Activated naive CD8-positive, alpha-beta T cell treated with anti-CD3 and anti-CD28 coated beads, Interleukin-2, amount 50 U/mL, for 24 hours (primary cell): ENCODE measurements at regions not wholly inside any gene's neighbourhood (a gene's known extent, or its start where the extent isn't known, plus 50 kb on each side); places are given as distances from the start of the nearest gene placed in this dataset.
A peak's percentile ranks its signal among the peaks of the same experiment; 100 is the strongest.

Source experiments
- ATAC-seq: fragments of 150-1000 bp; cut with Tn5 transposase; one replicate; pipeline ENCODE4 v1.10.0; 2021
- DNase-seq: peaks from one replicate; pipeline ENCODE4 v3.0.0; 2021
- H3K27ac Mint-ChIP-seq: one replicate; pipeline ENCODE4 v1.8.0; 2021; ENCODE audit warnings: mild to moderate bottlenecking, mixed read lengths
- H3K27me3 Mint-ChIP-seq: one replicate; pipeline ENCODE4 v1.8.0; 2021; ENCODE audit warnings: mixed read lengths
- H3K36me3 Mint-ChIP-seq: one replicate; pipeline ENCODE4 v1.8.0; 2021; ENCODE audit warnings: low read depth, mixed read lengths
- H3K4me1 Mint-ChIP-seq: one replicate; pipeline ENCODE4 v1.8.0; 2021; ENCODE audit warnings: mixed read lengths
- H3K4me3 Mint-ChIP-seq: one replicate; pipeline ENCODE4 v1.8.0; 2021; ENCODE audit warnings: mild to moderate bottlenecking, moderate library complexity, mixed read lengths
- H3K9me3 Mint-ChIP-seq: one replicate; pipeline ENCODE4 v1.8.0; 2021; ENCODE audit warnings: mixed read lengths

DNA sequence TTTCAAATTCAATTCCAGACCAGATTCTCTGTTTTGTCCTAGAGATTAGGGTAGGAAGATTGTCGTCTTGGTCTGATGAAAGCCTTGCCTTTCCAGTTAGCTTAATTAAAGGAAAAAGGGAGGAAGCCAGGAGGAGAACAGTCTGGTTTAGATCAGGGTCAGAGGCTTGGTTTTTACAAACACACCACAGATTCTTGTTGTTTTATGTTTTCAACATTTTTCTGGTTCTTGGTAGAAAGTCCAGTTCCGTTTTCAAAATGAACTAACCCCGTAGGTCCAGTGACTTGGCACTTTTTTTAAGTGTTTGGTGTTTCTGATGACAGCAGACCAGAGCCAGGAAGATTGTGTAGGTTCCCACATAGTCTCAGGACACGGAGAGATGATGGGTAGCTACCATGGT lies 167.1 kb upstream of the INHBA start:
- peak; percentile 30 for ATAC-seq
- peaks cover 8% of the 10 kb centered on the region for H3K9me3 Mint-ChIP-seq
- H3K4me3 Mint-ChIP-seq: peak overlapping the region; percentile 42
- H3K27ac Mint-ChIP-seq: peak overlapping the region; percentile 62
- peaks cover 42% of the 10 kb centered on the region for H3K27me3 Mint-ChIP-seq
- peaks cover 4% of the 10 kb centered on the region for H3K36me3 Mint-ChIP-seq
- DNase-seq: no peak
- peaks cover 56% of the 10 kb centered on the region for H3K4me1 Mint-ChIP-seq

DNA sequence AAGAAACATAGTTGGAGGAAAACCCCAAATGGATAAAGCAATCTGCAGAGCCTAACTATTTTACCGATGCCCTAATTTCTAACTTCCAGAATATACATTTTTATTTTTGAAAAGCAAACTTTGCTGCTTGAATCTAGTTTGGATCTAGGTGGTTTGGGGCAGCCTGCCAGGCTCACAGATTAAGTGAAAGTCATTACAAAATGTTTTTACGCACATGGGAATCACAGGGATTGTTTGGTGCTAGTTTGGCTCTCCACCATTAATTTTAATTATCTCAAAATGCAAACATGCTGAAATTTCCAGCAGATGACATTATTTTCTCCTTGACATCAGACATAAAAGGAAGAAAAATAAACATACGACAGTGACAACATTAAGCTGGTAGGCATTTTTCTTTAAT lies 166.7 kb upstream of the INHBA start:
- Mint-ChIP-seq H3K9me3 (peaks cover 8% of the 10 kb centered on the region), H3K4me3 (no peak overlapping the region), H3K27ac (peak overlapping the region; percentile 37), H3K27me3 (peaks cover 38% of the 10 kb centered on the region), H3K4me1 (peaks cover 52% of the 10 kb centered on the region), H3K36me3 (peaks cover 4% of the 10 kb centered on the region)
- ATAC-seq (no peak), DNase-seq (no peak)

DNA sequence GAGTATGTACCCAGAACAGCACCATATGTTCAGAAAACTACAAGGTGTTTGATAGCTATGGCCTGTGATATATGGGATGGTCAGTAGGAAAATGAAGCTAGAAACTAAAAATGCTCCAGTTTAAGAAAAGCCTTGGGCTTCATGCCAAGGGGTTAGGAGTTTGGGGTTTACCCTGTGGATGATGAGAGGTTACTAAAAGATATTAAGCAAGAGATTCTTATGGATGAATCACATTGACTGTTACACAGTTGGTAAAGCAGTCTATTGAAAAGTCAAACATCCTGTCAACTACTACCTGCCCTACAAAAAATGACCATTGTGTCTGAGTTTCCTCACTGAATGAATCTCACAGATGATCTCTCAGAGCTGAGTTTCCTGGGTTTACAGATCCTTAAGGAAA lies 166.2 kb upstream of the INHBA start:
- peaks cover 47% of the 10 kb centered on the region for H3K4me1 Mint-ChIP-seq
- ATAC-seq (no peak), DNase-seq (no peak)
- H3K36me3 Mint-ChIP-seq: peaks cover 4% of the 10 kb centered on the region
- peaks cover 10% of the 10 kb centered on the region for H3K9me3 Mint-ChIP-seq
- no peak overlapping the region for H3K4me3 Mint-ChIP-seq
- H3K27ac Mint-ChIP-seq: peak overlapping the region; percentile 37
- H3K27me3 Mint-ChIP-seq: peaks cover 38% of the 10 kb centered on the region

DNA sequence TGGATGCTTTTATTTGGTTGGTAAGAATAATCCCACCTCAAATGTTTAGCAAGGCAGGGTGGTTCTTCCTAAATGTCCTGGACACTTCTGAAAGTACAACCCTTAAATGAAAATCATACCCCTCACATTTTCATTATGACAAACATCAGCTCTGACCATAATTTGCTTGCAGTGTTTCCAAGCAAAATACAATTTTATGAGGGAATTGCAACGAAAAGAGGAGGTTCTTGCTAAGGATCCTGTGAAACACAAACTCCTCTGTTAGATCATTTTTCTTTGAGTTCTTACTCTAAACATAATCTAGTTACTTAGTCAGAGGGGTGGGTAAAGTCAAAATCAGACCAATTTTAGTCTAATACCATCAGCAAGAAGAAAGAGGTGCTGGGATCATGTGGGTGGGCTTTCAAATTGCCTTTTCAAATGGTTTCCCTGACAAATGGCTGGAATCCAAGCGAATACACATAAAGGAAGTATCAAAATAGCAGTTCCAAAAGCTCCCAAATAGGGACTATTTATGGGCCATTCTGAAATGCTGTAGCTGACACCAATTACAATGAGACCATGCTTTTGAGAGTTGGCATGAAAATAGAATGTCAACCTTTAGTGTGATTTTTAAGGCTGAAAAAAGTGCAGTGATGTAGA lies 164.9 kb upstream of the INHBA start:
- Mint-ChIP-seq H3K4me3 (no peak overlapping the region), H3K36me3 (peaks cover 4% of the 10 kb centered on the region), H3K9me3 (peaks cover 20% of the 10 kb centered on the region), H3K27ac (no peak overlapping the region), H3K27me3 (peaks cover 30% of the 10 kb centered on the region), H3K4me1 (peaks cover 37% of the 10 kb centered on the region)
- no peak for DNase-seq
- no peak for ATAC-seq

DNA sequence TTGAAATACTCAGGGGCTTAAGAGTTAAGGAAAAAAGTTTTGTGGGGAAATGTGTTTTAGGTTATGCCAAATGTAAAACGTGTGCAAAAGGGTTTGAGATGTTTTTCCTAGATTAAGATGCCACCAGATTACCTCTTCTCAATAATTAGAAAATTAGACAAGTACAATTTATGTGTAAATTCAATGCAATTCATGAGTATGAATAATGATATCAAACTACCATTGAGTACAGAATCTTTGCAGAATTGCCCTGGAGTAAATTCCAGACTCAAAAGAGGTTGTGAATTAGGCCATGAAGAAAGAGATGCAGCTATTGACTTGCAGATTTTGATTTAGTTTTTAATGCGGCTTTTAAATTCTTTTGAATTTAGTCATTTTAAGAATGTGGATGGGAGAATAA lies 159.4 kb upstream of the INHBA start:
- DNase-seq (no peak), ATAC-seq (no peak)
- H3K9me3 Mint-ChIP-seq: peaks cover 20% of the 10 kb centered on the region
- H3K36me3 Mint-ChIP-seq: peaks cover 4% of the 10 kb centered on the region
- no peak overlapping the region for H3K27ac Mint-ChIP-seq
- H3K4me1 Mint-ChIP-seq: no peaks in the 10 kb centered on the region
- peaks cover 26% of the 10 kb centered on the region for H3K27me3 Mint-ChIP-seq
- H3K4me3 Mint-ChIP-seq: no peak overlapping the region

DNA sequence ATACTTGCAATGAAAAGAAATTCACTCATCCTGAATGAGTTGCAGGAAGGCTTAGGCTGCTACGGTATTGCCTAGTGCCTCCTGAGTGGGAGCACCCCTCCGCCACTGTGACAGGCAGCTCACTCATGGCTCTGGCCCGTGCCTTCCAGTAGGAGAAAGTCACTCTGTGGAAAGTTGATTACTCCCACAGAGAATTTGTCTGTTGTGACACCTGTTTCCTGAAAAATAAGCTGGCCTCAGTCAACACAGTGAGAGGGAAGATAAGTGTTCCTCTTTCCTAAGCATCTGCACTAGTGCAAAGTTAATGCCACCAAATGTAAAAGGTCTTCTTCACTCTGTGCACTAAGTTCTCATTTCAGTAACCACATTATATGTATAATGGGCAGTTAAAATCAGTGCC lies 158.8 kb upstream of the INHBA start:
- Mint-ChIP-seq H3K4me1 (no peaks in the 10 kb centered on the region), H3K27me3 (peaks cover 29% of the 10 kb centered on the region), H3K4me3 (no peak overlapping the region), H3K36me3 (peaks cover 4% of the 10 kb centered on the region), H3K9me3 (peaks cover 20% of the 10 kb centered on the region), H3K27ac (no peak overlapping the region)
- DNase-seq (no peak), ATAC-seq (no peak)

DNA sequence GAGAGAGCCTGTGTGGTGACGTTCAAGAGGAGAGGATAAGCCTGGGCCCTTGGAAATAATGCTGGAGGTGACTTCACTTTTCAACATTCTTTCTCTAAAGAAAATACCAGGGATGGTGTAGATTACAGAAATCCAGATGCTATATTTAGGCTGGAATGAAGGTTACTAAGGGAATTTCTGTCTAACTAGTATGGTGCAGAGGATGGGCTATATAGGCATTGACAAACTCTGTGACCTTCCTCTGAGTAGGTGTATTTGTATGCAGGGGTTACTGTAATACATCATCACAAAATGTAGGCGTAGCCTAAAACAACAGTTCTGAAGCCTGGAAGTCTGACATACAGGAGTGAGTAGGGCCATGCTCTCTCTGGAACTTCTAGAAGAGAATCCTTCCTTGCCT lies 155.3 kb upstream of the INHBA start:
- ATAC-seq (no peak), DNase-seq (no peak)
- no peak overlapping the region for H3K4me3 Mint-ChIP-seq

DNA sequence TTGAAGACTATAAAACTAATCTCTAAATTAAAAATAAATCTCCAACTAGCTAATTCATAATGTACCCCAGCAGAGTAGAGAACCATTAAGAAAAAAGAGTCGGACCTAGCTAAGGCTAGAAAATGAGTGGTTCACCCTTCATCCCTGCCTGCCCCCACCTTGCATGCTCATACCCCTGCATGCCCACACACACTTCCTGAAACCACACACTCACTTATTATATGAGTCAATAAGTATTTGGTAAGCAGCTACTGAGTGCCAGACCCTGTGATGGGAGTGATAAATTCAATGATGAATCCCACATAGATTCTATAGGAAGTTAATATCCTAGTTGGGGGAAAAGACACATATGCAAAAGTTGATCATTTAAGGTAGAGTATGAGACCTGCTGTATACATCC lies 152.9 kb upstream of the INHBA start:
- no peak overlapping the region for H3K4me3 Mint-ChIP-seq
- H3K4me1 Mint-ChIP-seq: peaks cover 7% of the 10 kb centered on the region
- ATAC-seq: no peak
- H3K27ac Mint-ChIP-seq: no peak overlapping the region
- peaks cover 26% of the 10 kb centered on the region for H3K27me3 Mint-ChIP-seq
- peaks cover 6% of the 10 kb centered on the region for H3K9me3 Mint-ChIP-seq
- no peak for DNase-seq
- no peaks in the 10 kb centered on the region for H3K36me3 Mint-ChIP-seq

More for the DNA sequence above, 155.3 kb upstream of the INHBA start:
- H3K36me3 Mint-ChIP-seq: no peaks in the 10 kb centered on the region
- H3K4me1 Mint-ChIP-seq: peaks cover 7% of the 10 kb centered on the region
- peaks cover 25% of the 10 kb centered on the region for H3K27me3 Mint-ChIP-seq
- H3K27ac Mint-ChIP-seq: no peak overlapping the region
- peaks cover under 1% of the 10 kb centered on the region for H3K9me3 Mint-ChIP-seq

DNA sequence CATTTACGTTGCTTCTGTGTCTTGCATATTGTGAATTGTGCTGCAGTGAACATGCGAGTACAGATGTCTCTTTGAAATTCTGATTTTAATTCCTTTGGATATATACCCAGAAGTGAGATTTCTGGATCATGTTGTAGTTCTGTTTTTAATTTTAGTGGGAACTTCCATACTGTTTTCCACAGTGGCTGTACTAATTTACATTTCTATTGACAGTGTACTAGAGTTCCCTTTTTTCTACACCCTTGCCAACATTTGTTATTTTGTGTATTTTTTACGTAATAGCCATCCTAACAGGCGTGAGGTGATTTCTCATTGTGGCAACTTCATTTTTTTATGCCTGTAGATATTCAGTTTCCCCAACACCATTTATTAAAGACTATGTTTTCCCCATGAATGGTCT lies 144.7 kb upstream of the INHBA start:
- ATAC-seq: no peak
- Mint-ChIP-seq H3K27ac (no peak overlapping the region), H3K27me3 (peaks cover 5% of the 10 kb centered on the region), H3K9me3 (peaks cover 38% of the 10 kb centered on the region), H3K4me1 (peaks cover 10% of the 10 kb centered on the region), H3K36me3 (peaks cover 5% of the 10 kb centered on the region), H3K4me3 (no peak overlapping the region)
- no peak for DNase-seq

DNA sequence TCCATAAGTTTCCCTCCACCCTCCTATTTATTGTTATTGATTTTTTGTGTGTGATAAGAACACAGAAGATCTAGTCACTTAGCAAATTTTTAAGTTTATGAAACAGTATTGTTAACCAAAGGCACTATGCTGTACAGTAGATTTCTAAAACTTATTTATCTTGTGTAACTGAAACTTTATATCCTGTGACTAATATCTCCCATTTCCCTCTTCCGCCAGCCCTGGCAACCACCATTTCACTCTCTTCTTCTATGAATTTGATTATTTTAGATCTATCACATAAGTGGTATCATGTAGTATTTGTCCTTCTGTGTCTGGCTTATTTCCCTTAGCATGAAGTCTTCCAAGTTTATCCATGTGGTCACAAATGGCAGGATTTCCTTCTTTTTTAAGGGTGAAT lies 144.3 kb upstream of the INHBA start:
- H3K9me3 Mint-ChIP-seq: peaks cover 42% of the 10 kb centered on the region
- ATAC-seq (no peak), DNase-seq (no peak)
- H3K27me3 Mint-ChIP-seq: peaks cover 5% of the 10 kb centered on the region
- H3K27ac Mint-ChIP-seq: no peak overlapping the region
- H3K36me3 Mint-ChIP-seq: peaks cover 5% of the 10 kb centered on the region
- peaks cover 10% of the 10 kb centered on the region for H3K4me1 Mint-ChIP-seq
- no peak overlapping the region for H3K4me3 Mint-ChIP-seq

DNA sequence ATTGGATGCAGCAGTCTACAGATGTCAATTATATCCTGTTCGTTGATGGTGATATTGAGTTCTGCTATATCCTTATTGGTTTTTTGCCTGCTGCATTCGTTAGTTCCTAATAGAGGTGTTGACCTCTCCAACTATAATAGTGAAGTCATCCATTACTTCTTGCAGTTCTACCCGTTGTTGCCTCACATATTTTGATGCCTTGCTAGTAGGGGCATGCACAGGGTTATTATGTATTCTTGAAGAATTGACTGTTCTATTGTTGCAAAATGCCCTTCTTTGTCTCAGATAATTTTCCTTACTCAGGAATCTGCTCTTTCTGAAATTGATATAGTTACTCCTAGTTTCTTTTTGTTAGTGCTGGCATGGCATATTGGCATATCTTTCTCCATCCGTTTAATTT lies 140.1 kb upstream of the INHBA start:
- Mint-ChIP-seq H3K4me3 (no peak overlapping the region), H3K27ac (no peak overlapping the region), H3K4me1 (peaks cover 9% of the 10 kb centered on the region), H3K36me3 (no peaks in the 10 kb centered on the region), H3K9me3 (peaks cover 39% of the 10 kb centered on the region), H3K27me3 (peaks cover 5% of the 10 kb centered on the region)
- ATAC-seq: no peak
- DNase-seq: no peak

DNA sequence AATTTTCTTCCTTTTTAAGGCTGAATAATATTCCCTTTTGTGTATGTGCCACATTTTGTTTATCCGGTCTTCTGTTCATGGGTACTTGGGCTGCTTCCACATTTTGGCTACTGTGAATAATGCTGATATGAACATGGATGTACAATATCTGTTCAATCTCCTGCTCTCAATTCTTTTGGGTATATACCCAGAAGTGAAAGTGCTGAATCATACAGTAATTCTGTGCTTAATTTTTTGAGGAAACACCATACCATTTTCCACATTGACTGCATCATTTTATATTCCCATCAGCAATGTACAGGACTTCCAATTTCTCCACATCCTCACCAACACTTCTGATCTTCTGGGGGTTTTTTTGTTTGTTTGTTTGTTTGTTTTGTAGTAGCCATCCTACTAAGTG lies 135.0 kb upstream of the INHBA start:
- ATAC-seq: no peak
- no peak overlapping the region for H3K27ac Mint-ChIP-seq

DNA sequence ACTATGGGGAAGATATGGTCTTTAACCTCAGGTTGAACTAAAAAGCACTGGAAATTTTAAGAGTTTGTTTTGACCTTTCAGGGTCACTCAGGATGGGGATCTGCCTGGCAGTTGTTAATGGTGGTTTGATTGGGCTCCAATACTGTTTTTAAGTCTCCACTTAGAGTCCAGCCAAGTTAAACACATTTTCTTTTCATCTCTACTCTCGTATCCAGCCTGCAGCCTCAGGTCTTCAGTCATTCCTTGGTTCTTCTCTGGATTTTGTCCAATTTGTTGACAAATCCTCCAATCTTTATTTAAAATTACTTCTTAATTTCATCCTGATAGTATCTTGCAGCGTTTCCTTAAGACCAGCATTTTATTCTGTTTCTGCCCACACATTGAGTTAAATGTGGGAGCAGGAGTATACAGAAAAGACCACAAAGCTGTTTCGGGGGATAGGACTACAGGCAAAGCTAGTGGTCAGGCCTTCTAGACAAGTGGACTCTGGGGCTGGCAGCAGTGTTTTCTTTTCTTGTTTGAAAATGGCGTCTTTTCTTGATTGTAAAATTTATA lies 133.2 kb upstream of the INHBA start:
- ATAC-seq (no peak), DNase-seq (no peak)
- peaks cover 13% of the 10 kb centered on the region for H3K4me1 Mint-ChIP-seq
- no peak overlapping the region for H3K4me3 Mint-ChIP-seq
- H3K27ac Mint-ChIP-seq: no peak overlapping the region
- no peaks in the 10 kb centered on the region for H3K27me3 Mint-ChIP-seq
- H3K9me3 Mint-ChIP-seq: peaks cover 37% of the 10 kb centered on the region
- H3K36me3 Mint-ChIP-seq: peaks cover 5% of the 10 kb centered on the region

More for the DNA sequence above, 135.0 kb upstream of the INHBA start:
- no peaks in the 10 kb centered on the region for H3K36me3 Mint-ChIP-seq
- no peaks in the 10 kb centered on the region for H3K27me3 Mint-ChIP-seq
- H3K4me3 Mint-ChIP-seq: no peak overlapping the region
- peaks cover 8% of the 10 kb centered on the region for H3K4me1 Mint-ChIP-seq
- peaks cover 34% of the 10 kb centered on the region for H3K9me3 Mint-ChIP-seq
- DNase-seq: no peak

DNA sequence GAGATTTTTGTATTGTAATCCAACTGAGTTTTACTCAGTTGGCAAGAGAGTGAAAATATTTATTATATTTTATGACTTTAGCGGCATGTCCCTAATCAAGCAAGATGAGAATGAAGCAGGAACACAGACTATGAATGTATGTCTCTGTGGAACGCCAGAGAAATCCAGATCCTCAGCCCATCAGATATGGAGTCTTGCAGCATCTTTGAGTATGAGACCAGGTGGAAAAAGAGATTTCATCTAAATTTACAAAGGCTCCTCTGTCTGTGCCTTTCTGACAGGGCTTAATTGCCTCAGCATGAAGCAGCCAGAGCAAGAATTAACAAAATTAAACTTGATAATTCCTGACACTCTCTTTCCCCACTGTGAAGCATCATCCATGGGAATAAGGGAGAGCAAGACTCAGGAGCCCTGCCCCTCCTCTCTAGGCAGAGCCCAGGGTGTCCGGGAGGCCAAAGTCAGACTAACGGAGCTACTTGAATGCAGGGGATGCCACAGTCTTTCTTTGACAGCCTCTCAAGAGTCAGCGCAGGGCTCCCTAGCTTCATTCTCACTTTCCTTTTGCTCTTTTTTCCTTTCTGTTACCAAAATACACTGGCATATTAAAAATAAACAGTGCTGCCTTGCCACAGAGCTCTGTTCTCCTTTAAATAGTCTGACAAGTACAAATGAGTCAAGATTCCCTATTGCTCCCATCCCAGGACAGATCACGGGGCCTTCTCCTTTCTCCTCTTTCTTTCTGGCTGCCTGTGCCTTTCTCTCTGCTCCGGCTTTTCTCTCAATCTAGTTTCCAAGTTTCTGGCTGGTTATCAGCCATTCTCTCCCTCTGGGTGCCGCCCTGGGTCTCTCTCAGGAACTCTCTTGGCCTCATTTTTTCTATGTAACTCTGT lies 132.2 kb upstream of the INHBA start:
- DNase-seq (no peak), ATAC-seq (no peak)
- peaks cover 13% of the 10 kb centered on the region for H3K4me1 Mint-ChIP-seq
- peaks cover 5% of the 10 kb centered on the region for H3K36me3 Mint-ChIP-seq
- no peak overlapping the region for H3K27ac Mint-ChIP-seq
- no peaks in the 10 kb centered on the region for H3K27me3 Mint-ChIP-seq
- H3K9me3 Mint-ChIP-seq: peaks cover 37% of the 10 kb centered on the region
- no peak overlapping the region for H3K4me3 Mint-ChIP-seq

DNA sequence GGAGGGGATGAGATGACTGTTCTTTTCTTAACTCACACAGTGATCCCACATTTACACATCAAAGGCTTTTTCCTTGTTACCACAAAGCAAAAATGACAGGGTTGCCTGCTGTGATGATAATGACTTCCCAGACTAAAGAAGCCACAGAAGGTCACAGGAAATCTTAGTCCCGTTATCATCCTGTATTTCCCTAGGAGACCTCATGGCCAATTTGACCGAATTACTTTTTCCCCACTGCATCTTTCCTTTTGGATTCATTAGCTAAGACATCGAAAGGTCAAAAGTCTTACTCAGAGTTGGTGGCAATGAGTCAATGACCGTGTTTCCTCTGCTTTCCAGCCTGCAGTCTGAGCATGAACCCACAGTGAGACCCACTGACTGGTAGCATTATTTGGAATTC lies 130.1 kb upstream of the INHBA start:
- Mint-ChIP-seq H3K9me3 (peaks cover 25% of the 10 kb centered on the region), H3K27me3 (peaks cover 1% of the 10 kb centered on the region), H3K4me1 (peaks cover 13% of the 10 kb centered on the region), H3K4me3 (no peak overlapping the region), H3K27ac (no peak overlapping the region), H3K36me3 (peaks cover 5% of the 10 kb centered on the region)
- no peak for DNase-seq
- no peak for ATAC-seq
